HepG2 (cell line): ENCODE measurements at regions not wholly inside any gene's neighbourhood (a gene's known extent, or its start where the extent isn't known, plus 50 kb on each side); places are given as distances from the start of the nearest gene placed in this dataset.
"Not testable (repeated sequence)": the region's sequence is repeated elsewhere in the genome, so short reads cannot be mapped to it uniquely, and the experiment has no call there.

Source experiments
- ATAC-seq: fragments of 200-7000 bp; cut with Tn5 transposase; 3 replicates; pipeline ENCODE4 v1.9.1; 2020; ENCODE audit warnings: mild to moderate bottlenecking, moderate library complexity
- BruUV-seq: library from RNA; stranded (reverse); fragments of 400-500 nt; replicated peaks from 2 replicates; lab custom pipeline; 2021; lab: Mats Ljungman, UMichigan
- CTCF ChIA-PET: fragments of 300-600 bp; formaldehyde crosslinking; extraction: SDS; loops from one replicate; lab custom pipeline; 2021; ENCODE audit warnings: low total read pairs, inconsistent platforms, low intra/inter-chr PET ratio; lab: Yijun Ruan, JAX
- POLR2A ChIA-PET: fragments of 350-600 bp; sonication (Branson Sonifier 250); formaldehyde crosslinking; loops from one replicate; lab custom pipeline; 2020; ENCODE audit warnings: antibody characterized with exemption, inconsistent platforms; lab: Yijun Ruan, JAX
- DNase-seq: peaks from one replicate; pipeline ENCODE4 v3.0.0-alpha.2; 2015; ENCODE audit warnings: low spot score
- FAIRE-seq: peaks from 3 replicates; lab custom pipeline; 2011; peaks lifted over from hg19 to GRCh38; lab: Jason Lieb, UNC
- H2AFZ ChIP-seq: one replicate; pipeline ENCODE4 v1.6.1; 2011; ENCODE audit warnings: low read length, inconsistent platforms
- H3K27ac ChIP-seq: fragments of 300-600 bp; 3 replicates; pipeline ENCODE4 v1.8.0; 2011; ENCODE audit warnings: mixed run types, mild to moderate bottlenecking, mixed read lengths, low read length, inconsistent platforms; ENCODE audit not compliant: insufficient read depth; ENCODE audit errors: extremely low read length
- H3K27me3 ChIP-seq, 2 experiments: fragments of 200-600 bp in 1 of 2; 2 replicates in 1 of 2; 3 replicates in 1 of 2; pipeline versions ENCODE4 v1.6.0 to v1.8.0; 2011; ENCODE audit warnings: low read length in 2 of 2, mild to moderate bottlenecking in 2 of 2, moderate library complexity in 2 of 2, inconsistent platforms in 1 of 2; ENCODE audit not compliant: insufficient read depth in 2 of 2, control insufficient read depth in 1 of 2
- H3K36me3 ChIP-seq, 2 experiments: fragments of 200-600 bp in 1 of 2; replicated peaks in 1 of 2; 2 replicates in 1 of 2; 3 replicates in 1 of 2; pipeline versions ENCODE4 v1.5.1 to v1.8.0; 2011; ENCODE audit warnings: low read length in 2 of 2, inconsistent platforms in 1 of 2; ENCODE audit not compliant: insufficient read depth in 2 of 2, control insufficient read depth in 1 of 2
- H3K4me1 ChIP-seq: 2 replicates; pipeline ENCODE4 v1.5.1; 2012; ENCODE audit warnings: low read length, inconsistent platforms; ENCODE audit not compliant: insufficient read depth
- H3K4me2 ChIP-seq: 2 replicates; pipeline ENCODE4 v1.6.0; 2011; ENCODE audit warnings: low read depth, low read length, inconsistent platforms
- H3K4me3 ChIP-seq, 3 experiments: fragments of 200-600 bp in 1 of 3; sonication (generic), shearing (Covaris generic) in 1 of 3; replicated peaks in 1 of 3; 2 replicates each; pipeline ENCODE4 v1.5.1; 2011 to 2016; ENCODE audit warnings: low read length in 3 of 3, inconsistent platforms in 2 of 3, low read depth in 2 of 3, mild to moderate bottlenecking in 2 of 3, control low read depth in 1 of 3, mixed read lengths in 1 of 3; ENCODE audit not compliant: insufficient read depth in 1 of 3
- H3K79me2 ChIP-seq: one replicate; pipeline ENCODE4 v1.6.1; 2011; ENCODE audit warnings: low read length, inconsistent platforms; ENCODE audit not compliant: insufficient read depth
- H3K9ac ChIP-seq: 2 replicates; pipeline ENCODE4 v1.6.0; 2011; ENCODE audit warnings: mild to moderate bottlenecking, low read depth, low read length, inconsistent platforms; ENCODE audit not compliant: insufficient read depth
- H3K9me3 ChIP-seq: 2 replicates; pipeline ENCODE4 v1.5.1; 2012; ENCODE audit warnings: mild to moderate bottlenecking, low read length
- H4K20me1 ChIP-seq: 2 replicates; pipeline ENCODE4 v1.6.0; 2011; ENCODE audit warnings: inconsistent platforms, mild to moderate bottlenecking, low read length, moderate library complexity; ENCODE audit not compliant: insufficient read depth
- FOXK1 ChIP-seq: sonication (generic); formaldehyde crosslinking; IDR thresholded peaks from 2 replicates; pipeline ENCODE4 v1.4.0; 2020; ENCODE audit warnings: low read depth, missing genetic modification reagents, borderline replicate concordance
- HMG20B ChIP-seq: conservative IDR thresholded peaks from 2 replicates; pipeline ENCODE4 v1.6.1; 2016; ENCODE audit warnings: missing genetic modification reagents, missing compliant biosample characterization
- MAFF ChIP-seq: IDR thresholded peaks from 2 replicates; pipeline ENCODE4 v1.6.1; 2011; ENCODE audit warnings: low read depth, low read length, improper control_type of control experiment
- MAFK ChIP-seq, 2 experiments: IDR thresholded peaks in 1 of 2; conservative IDR thresholded peaks in 1 of 2; 2 replicates each; pipeline ENCODE4 v1.6.1; 2011; ENCODE audit warnings: improper control_type of control experiment in 2 of 2, low read length in 2 of 2
- RAD51 ChIP-seq: fragments of 450-650 bp; IDR thresholded peaks from 2 replicates; pipeline ENCODE4 v1.6.1; 2016; ENCODE audit warnings: borderline replicate concordance
- RARA ChIP-seq: IDR thresholded peaks from 2 replicates; pipeline ENCODE4 v1.6.1; 2016; ENCODE audit warnings: missing genetic modification reagents, missing compliant biosample characterization
- SP140L ChIP-seq: sonication (generic); formaldehyde crosslinking; IDR thresholded peaks from 2 replicates; pipeline ENCODE4 v1.4.0; 2020; ENCODE audit warnings: missing genetic modification reagents, borderline replicate concordance
- ZSCAN22 ChIP-seq: sonication (generic); formaldehyde crosslinking; IDR thresholded peaks from 2 replicates; pipeline ENCODE4 v1.4.0; 2020; ENCODE audit warnings: mild to moderate bottlenecking, missing genetic modification reagents
- WGBS: methylation state at CpG from one replicate; pipeline ENCODE4 v1.1.6; 2017; ENCODE audit warnings: low lambda C conversion rate; 5-methylcytosine and 5-hydroxymethylcytosine counted together
- in situ Hi-C: cut with HindIII; loops from 2 replicates; pipeline ENCODE4 v1.10.0; 2017; ENCODE audit warnings: low pct_unique_long_range_greater_than_20kb; ENCODE audit not compliant: extremely low pct_ligation_motif_present
- intact Hi-C: fragments of 100-400 bp; cut with micrococcal nuclease; formaldehyde crosslinking; loops from one replicate; pipeline ENCODE4 v1.10.0; 2022; ENCODE audit not compliant: unreplicated experiment
- TF ChIP-seq, protein P1 (sequence below): sonication (generic); formaldehyde crosslinking; IDR thresholded peaks from 2 replicates; pipeline ENCODE4 v1.9.0; 2022; ENCODE audit warnings: low read depth, missing genetic modification reagents
- TF ChIP-seq, protein P2 (sequence below): sonication (generic); formaldehyde crosslinking; IDR thresholded peaks from 2 replicates; pipeline ENCODE4 v1.9.0; 2022; ENCODE audit warnings: missing genetic modification reagents, mild to moderate bottlenecking, borderline replicate concordance

DNA sequence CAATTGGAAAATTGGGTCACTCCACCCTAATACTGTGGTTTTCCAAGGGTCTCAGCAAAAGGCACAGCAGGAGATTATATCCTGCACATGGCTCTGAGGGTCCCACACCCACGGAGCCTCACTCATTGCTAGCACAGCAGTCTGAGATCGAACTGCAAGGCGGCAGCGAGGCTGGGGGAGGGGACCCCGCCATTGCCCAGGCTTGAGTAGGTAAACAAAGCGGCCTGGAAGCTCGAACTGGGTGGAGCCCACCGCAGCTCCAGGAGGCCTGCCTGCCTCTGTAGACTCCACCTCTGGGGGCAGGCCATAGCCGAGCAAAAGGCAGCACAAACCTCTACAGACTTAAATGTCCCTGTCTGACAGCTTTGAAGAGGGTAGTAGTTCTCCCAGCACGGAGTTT is 82.0 kb upstream of the OR13H1 start:
- H3K9me3 ChIP-seq, POLR2A ChIA-PET, BruUV-seq, H4K20me1 ChIP-seq, H3K4me1 ChIP-seq, CTCF ChIA-PET, DNase-seq, H3K4me2 ChIP-seq, H3K9ac ChIP-seq, H3K36me3 ChIP-seq, H3K79me2 ChIP-seq, H2AFZ ChIP-seq, H3K27ac ChIP-seq, intact Hi-C loops, H3K27me3 ChIP-seq, FAIRE-seq, in situ Hi-C loops, H3K4me3 ChIP-seq, ATAC-seq: not testable (repeated sequence)
- no CpG with 5 or more reads among the region's 10 CpGs for WGBS

DNA sequence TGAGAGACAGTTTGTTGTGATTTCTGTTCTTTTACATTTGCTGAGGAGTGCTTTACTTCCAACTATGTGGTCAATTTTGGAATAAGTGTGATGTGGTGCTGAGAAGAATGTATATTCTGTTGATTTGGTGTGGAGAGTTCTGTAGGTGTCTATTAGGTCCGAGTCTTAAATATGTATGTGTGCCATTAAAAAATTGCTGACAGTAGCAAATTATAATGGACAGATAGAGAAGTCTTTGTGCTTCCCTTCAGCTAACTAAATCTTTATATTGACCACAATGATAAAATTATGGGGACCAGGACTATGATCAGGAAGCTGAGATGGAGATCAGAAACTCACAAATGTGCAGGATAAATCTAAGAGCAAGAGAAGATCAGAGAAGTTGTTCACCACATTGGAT is 70.1 kb upstream of the OR13H1 start:
- intact Hi-C loops, H2AFZ ChIP-seq: not testable (repeated sequence)
- peak; percentile 82 to 91 for TF ChIP-seq MAFK (conservative IDR thresholded peaks at IDR 0.05 in 1 of 2, IDR thresholded peaks at IDR 0.05 in 1 of 2; ENCODE audit: low read length in 2 of 2)
- TF ChIP-seq MAFF = peak; percentile 88
- TF ChIP-seq, all 625 proteins: peak for 2; not testable (repeated sequence) for 623
- H3K4me2 ChIP-seq, ATAC-seq, FAIRE-seq, H3K9ac ChIP-seq, BruUV-seq, CTCF ChIA-PET, H3K4me1 ChIP-seq, H3K4me3 ChIP-seq, H3K27me3 ChIP-seq, DNase-seq, H3K79me2 ChIP-seq, in situ Hi-C loops, H3K27ac ChIP-seq, H4K20me1 ChIP-seq, H3K36me3 ChIP-seq, POLR2A ChIA-PET, H3K9me3 ChIP-seq: not testable (repeated sequence)
- 0% methylated on average over 1 of the region's 1 CpG for WGBS

DNA sequence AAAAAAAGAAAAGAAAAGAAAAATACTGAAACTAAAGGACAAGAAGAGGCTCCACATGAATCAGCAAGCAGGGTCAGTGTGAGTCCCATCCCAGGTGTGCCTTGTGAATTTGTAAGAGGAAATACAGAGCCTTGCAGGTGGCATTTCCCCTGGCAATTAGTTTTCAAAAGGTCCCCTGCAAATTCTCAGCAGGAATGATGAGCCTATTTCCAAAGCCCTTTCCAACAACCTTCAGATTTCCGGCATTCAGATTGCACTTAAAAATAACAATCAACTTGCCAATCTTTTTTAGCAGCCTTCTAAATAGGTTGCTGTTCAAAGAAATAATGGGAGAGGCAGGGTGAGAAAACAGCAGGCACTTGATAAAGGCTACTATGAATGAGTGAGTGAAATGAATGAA is 66.4 kb upstream of the OR13H1 start:
- intact Hi-C loops = no loop called here
- FAIRE-seq (no peak), DNase-seq (no peak), ATAC-seq (no peak)
- no TSS peak for BruUV-seq
- ChIA-PET CTCF (no interaction called here), POLR2A (no interaction called here)
- 0% methylated on average over 1 of the region's 1 CpG for WGBS
- Histone ChIP-seq H3K4me3 (no peak overlapping the region), H4K20me1 (no peaks in the 10 kb centered on the region), H3K9me3 (no peaks in the 10 kb centered on the region), H2AFZ (no peak overlapping the region), H3K27me3 (no peaks in the 10 kb centered on the region), H3K36me3 (no peaks in the 10 kb centered on the region), H3K9ac (no peak overlapping the region), H3K79me2 (no peaks in the 10 kb centered on the region), H3K27ac (no peak overlapping the region), H3K4me1 (no peaks in the 10 kb centered on the region), H3K4me2 (no peak overlapping the region)
- in situ Hi-C loops = no loop called here
- TF ChIP-seq RAD51 (no peak), HMG20B (CRISPR knock-in tag) (no peak), RARA (no peak), ZSCAN22 (no peak), SP140L (CRISPR knock-in tag) (no peak), FOXK1 (no peak)
- TF ChIP-seq, protein P1, sequence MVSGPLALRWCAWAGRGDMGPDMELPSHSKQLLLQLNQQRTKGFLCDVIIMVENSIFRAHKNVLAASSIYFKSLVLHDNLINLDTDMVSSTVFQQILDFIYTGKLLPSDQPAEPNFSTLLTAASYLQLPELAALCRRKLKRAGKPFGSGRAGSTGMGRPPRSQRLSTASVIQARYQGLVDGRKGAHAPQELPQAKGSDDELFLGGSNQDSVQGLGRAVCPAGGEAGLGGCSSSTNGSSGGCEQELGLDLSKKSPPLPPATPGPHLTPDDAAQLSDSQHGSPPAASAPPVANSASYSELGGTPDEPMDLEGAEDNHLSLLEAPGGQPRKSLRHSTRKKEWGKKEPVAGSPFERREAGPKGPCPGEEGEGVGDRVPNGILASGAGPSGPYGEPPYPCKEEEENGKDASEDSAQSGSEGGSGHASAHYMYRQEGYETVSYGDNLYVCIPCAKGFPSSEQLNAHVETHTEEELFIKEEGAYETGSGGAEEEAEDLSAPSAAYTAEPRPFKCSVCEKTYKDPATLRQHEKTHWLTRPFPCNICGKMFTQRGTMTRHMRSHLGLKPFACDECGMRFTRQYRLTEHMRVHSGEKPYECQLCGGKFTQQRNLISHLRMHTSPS (CRISPR knock-in tag) = no peak
- TF ChIP-seq, protein P2, sequence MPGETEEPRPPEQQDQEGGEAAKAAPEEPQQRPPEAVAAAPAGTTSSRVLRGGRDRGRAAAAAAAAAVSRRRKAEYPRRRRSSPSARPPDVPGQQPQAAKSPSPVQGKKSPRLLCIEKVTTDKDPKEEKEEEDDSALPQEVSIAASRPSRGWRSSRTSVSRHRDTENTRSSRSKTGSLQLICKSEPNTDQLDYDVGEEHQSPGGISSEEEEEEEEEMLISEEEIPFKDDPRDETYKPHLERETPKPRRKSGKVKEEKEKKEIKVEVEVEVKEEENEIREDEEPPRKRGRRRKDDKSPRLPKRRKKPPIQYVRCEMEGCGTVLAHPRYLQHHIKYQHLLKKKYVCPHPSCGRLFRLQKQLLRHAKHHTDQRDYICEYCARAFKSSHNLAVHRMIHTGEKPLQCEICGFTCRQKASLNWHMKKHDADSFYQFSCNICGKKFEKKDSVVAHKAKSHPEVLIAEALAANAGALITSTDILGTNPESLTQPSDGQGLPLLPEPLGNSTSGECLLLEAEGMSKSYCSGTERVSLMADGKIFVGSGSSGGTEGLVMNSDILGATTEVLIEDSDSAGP = no peak
